HEK293T (cell line): ENCODE measurements at regions not wholly inside any gene's neighbourhood (a gene's known extent, or its start where the extent isn't known, plus 50 kb on each side); places are given as distances from the start of the nearest gene placed in this dataset.

Experiments
- BHLHE40 ChIP-seq: fragments of 450-650 bp; IDR thresholded peaks from 2 replicates; pipeline ENCODE4 v1.6.1; 2016; ENCODE audit warnings: mild to moderate bottlenecking, moderate library complexity, borderline replicate concordance
- FOXK2 ChIP-seq: fragments of 450-650 bp; IDR thresholded peaks from 2 replicates; pipeline ENCODE4 v1.6.1; 2016; ENCODE audit warnings: mild to moderate bottlenecking
- FOXM1 ChIP-seq: fragments of 450-650 bp; IDR thresholded peaks from 2 replicates; pipeline ENCODE4 v1.6.1; 2017; ENCODE audit warnings: mild to moderate bottlenecking, borderline replicate concordance
- L3MBTL2 ChIP-seq: fragments of 450-650 bp; conservative IDR thresholded peaks from 2 replicates; pipeline ENCODE4 v1.6.1; 2016; ENCODE audit warnings: mild to moderate bottlenecking
- NFRKB ChIP-seq: fragments of 450-650 bp; IDR thresholded peaks from 2 replicates; pipeline ENCODE4 v1.6.1; 2016; ENCODE audit warnings: mild to moderate bottlenecking, moderate library complexity
- SP1 ChIP-seq: fragments of 450-650 bp; IDR thresholded peaks from 2 replicates; pipeline ENCODE4 v1.6.1; 2017
- TARDBP ChIP-seq: fragments of 450-650 bp; IDR thresholded peaks from 2 replicates; pipeline ENCODE4 v1.6.1; 2016
- ZNF384 ChIP-seq: fragments of 450-650 bp; IDR thresholded peaks from 2 replicates; pipeline ENCODE4 v1.6.1; 2016

DNA sequence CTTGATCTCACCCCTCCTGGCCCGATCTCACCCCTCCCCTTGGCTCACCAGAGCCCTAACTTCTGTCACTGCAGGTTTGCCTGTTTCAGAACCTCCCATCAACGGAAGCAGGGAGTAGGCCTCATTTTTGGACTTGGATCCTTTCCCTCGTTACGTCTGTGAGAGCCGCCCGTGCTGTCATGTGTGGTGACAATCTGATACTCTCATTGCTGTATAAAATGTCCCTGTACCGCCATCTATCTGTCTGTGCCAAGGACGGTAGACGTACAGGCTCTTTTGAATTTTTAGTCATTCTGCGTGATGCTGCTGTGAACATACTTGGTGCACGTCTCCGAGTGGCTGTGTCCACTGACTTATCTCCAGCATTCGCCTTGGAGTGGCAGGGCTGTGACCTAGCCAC lies 1163.1 kb downstream of the BRD1 start:
- TF ChIP-seq L3MBTL2 (no peak), TARDBP (no peak), FOXM1 (no peak), NFRKB (no peak), FOXK2 (no peak), ZNF384 (no peak), BHLHE40 (no peak), SP1 (no peak)
